Glomerular endothelial cell (primary cell): ENCODE measurements at regions not wholly inside any gene's neighbourhood (a gene's known extent, or its start where the extent isn't known, plus 50 kb on each side); places are given as distances from the start of the nearest gene placed in this dataset.
"Not testable (repeated sequence)": the region's sequence is repeated elsewhere in the genome, so short reads cannot be mapped to it uniquely, and the experiment has no call there.

Source experiments
- DNase-seq: peaks from one replicate; pipeline ENCODE4 v3.0.0-alpha.2; 2011; ENCODE audit warnings: low read depth, low spot score; ENCODE audit errors: extremely low read depth

GRCh38 chr4:169934794-169935429, 91.3 kb downstream of the MFAP3L start:
- DNase-seq = no peak

- no peak for DNase-seq
Observed at GRCh38 chr4:169933531-169933930, 92.7 kb downstream of the MFAP3L start.

GRCh38 chr4:169931964-169932363, 94.2 kb downstream of the MFAP3L start:
- DNase-seq = no peak

GRCh38 chr4:169930755-169931154, 95.4 kb downstream of the MFAP3L start:
- not testable (repeated sequence) for DNase-seq

- DNase-seq = no peak
Observed at GRCh38 chr4:169927280-169927679, 98.9 kb downstream of the MFAP3L start.

GRCh38 chr4:169925678-169926077, 100.5 kb downstream of the MFAP3L start:
- no peak for DNase-seq

GRCh38 chr4:169922632-169923276, 103.4 kb downstream of the MFAP3L start:
- DNase-seq = no peak

GRCh38 chr4:169921732-169922131, 104.5 kb downstream of the MFAP3L start:
- no peak for DNase-seq

GRCh38 chr4:169921237-169921636, 105.0 kb downstream of the MFAP3L start:
- DNase-seq = no peak

GRCh38 chr4:169919194-169920124, 106.7 kb downstream of the MFAP3L start:
- not testable (repeated sequence) for DNase-seq

GRCh38 chr4:169915545-169915944, 110.7 kb downstream of the MFAP3L start:
- no peak for DNase-seq

- DNase-seq = no peak
Observed at GRCh38 chr4:169914866-169915265, 111.3 kb downstream of the MFAP3L start.

GRCh38 chr4:169912996-169913395, 113.2 kb downstream of the MFAP3L start:
- no peak for DNase-seq

GRCh38 chr4:169909897-169910296, 116.3 kb downstream of the MFAP3L start:
- DNase-seq = no peak

- no peak for DNase-seq
Observed at GRCh38 chr4:169909479-169909878, 116.7 kb downstream of the MFAP3L start.

- no peak for DNase-seq
Observed at GRCh38 chr4:169907705-169908104, 118.5 kb downstream of the MFAP3L start.

- no peak for DNase-seq
Observed at GRCh38 chr4:169906821-169907220, 119.4 kb downstream of the MFAP3L start.

- no peak for DNase-seq
Observed at GRCh38 chr4:169906104-169906503, 120.1 kb downstream of the MFAP3L start.

- DNase-seq = no peak
Observed at GRCh38 chr4:169902658-169903345, 123.4 kb downstream of the MFAP3L start.

- DNase-seq = no peak
Observed at GRCh38 chr4:169900241-169900845, 125.9 kb downstream of the MFAP3L start.

- no peak for DNase-seq
Observed at GRCh38 chr4:169899295-169899694, 126.9 kb downstream of the MFAP3L start.
